Hepatocyte (in vitro differentiated cells): ENCODE measurements at regions not wholly inside any gene's neighbourhood (a gene's known extent, or its start where the extent isn't known, plus 50 kb on each side); places are given as distances from the start of the nearest gene placed in this dataset.

Source experiments
- DNase-seq: peaks from one replicate; pipeline ENCODE4 v3.0.0-alpha.2; 2016; ENCODE audit warnings: low spot score
- H2AFZ ChIP-seq: fragments of 200-600 bp; sonication (generic); 2 replicates; pipeline ENCODE4 v1.6.0; 2016; ENCODE audit warnings: antibody characterized with exemption, mild to moderate bottlenecking
- H3K27ac ChIP-seq: fragments of 200-600 bp; sonication (generic); 2 replicates; pipeline ENCODE4 v1.5.1; 2016; ENCODE audit warnings: mild to moderate bottlenecking
- H3K27me3 ChIP-seq: fragments of 200-600 bp; sonication (generic); 2 replicates; pipeline ENCODE4 v1.6.1; 2016
- H3K36me3 ChIP-seq: fragments of 200-600 bp; sonication (generic); replicated peaks from 2 replicates; pipeline ENCODE4 v1.5.1; 2016; ENCODE audit warnings: low read depth; ENCODE audit not compliant: insufficient read depth
- H3K4me1 ChIP-seq: fragments of 200-600 bp; sonication (generic); 2 replicates; pipeline ENCODE4 v1.5.1; 2016; ENCODE audit warnings: mild to moderate bottlenecking, moderate library complexity; ENCODE audit not compliant: insufficient read depth
- H3K4me2 ChIP-seq: fragments of 200-600 bp; sonication (generic); 2 replicates; pipeline ENCODE4 v1.6.0; 2016
- H3K4me3 ChIP-seq: fragments of 200-600 bp; sonication (generic); 2 replicates; pipeline ENCODE4 v1.5.1; 2016; ENCODE audit warnings: mild to moderate bottlenecking
- H3K79me2 ChIP-seq: fragments of 200-600 bp; sonication (generic); 2 replicates; pipeline ENCODE4 v1.6.0; 2017; ENCODE audit warnings: mild to moderate bottlenecking
- H3K9me2 ChIP-seq: fragments of 200-600 bp; sonication (generic); replicated peaks from 2 replicates; pipeline ENCODE4 v1.6.0; 2017; ENCODE audit warnings: mild to moderate bottlenecking; ENCODE audit not compliant: insufficient read depth
- H3K9me3 ChIP-seq: fragments of 200-600 bp; sonication (generic); 2 replicates; pipeline ENCODE4 v1.5.1; 2016; ENCODE audit warnings: low read depth, mild to moderate bottlenecking
- H4K20me1 ChIP-seq: fragments of 200-600 bp; sonication (generic); 2 replicates; pipeline ENCODE4 v1.6.0; 2016; ENCODE audit warnings: mild to moderate bottlenecking; ENCODE audit not compliant: insufficient read depth, poor library complexity, severe bottlenecking
- EZH2 ChIP-seq: fragments of 200-600 bp; sonication (generic); IDR thresholded peaks from 2 replicates; pipeline ENCODE4 v1.6.1; 2016; ENCODE audit warnings: antibody characterized with exemption, mild to moderate bottlenecking, borderline replicate concordance
- EZH2phosphoT487 ChIP-seq: fragments of 200-600 bp; sonication (generic); IDR thresholded peaks from one replicate; pipeline ENCODE4 v1.6.1; 2018; ENCODE audit warnings: antibody characterized with exemption, mild to moderate bottlenecking, low read depth, moderate library complexity; ENCODE audit not compliant: unreplicated experiment, severe bottlenecking
- WGBS: methylation state at CpG from one replicate; pipeline ENCODE4 v1.1.6; 2016; ENCODE audit warnings: low lambda C conversion rate; ENCODE audit errors: missing lambda C conversion rate; 5-methylcytosine and 5-hydroxymethylcytosine counted together
- TF ChIP-seq, protein P1 (sequence below): fragments of 200-600 bp; sonication (generic); IDR thresholded peaks from 2 replicates; pipeline ENCODE4 v1.5.1; 2016; ENCODE audit warnings: antibody characterized with exemption, mild to moderate bottlenecking; ENCODE audit not compliant: poor library complexity

DNA sequence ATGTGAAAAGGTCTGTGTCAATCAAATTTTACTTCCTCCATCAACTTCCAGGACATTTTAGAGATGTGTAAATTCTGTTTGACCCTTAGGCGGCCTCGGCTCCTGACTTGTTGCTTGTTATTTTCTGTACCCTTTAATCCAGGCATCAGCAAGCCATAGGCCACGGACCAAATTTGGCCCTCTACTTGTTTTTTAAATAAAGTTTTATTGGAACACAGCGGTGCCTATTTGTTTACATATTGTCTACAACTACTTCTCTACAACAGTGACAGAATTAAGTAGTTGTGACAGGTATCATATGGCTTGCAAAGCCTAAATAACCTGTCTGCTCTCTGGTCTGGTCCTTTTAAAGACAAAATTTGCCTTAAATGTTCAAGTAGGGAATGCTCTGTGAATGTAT lies 132.1 kb downstream of the AACS start:
- Histone ChIP-seq H3K79me2 (no peaks in the 10 kb centered on the region), H3K4me2 (no peak overlapping the region), H3K27me3 (peaks cover 25% of the 10 kb centered on the region), H3K4me1 (no peaks in the 10 kb centered on the region), H3K27ac (no peak overlapping the region), H2AFZ (no peak overlapping the region), H3K4me3 (no peak overlapping the region), H4K20me1 (no peaks in the 10 kb centered on the region), H3K9me2 (no peaks in the 10 kb centered on the region), H3K9me3 (no peaks in the 10 kb centered on the region), H3K36me3 (no peaks in the 10 kb centered on the region)
- TF ChIP-seq, protein P1, sequence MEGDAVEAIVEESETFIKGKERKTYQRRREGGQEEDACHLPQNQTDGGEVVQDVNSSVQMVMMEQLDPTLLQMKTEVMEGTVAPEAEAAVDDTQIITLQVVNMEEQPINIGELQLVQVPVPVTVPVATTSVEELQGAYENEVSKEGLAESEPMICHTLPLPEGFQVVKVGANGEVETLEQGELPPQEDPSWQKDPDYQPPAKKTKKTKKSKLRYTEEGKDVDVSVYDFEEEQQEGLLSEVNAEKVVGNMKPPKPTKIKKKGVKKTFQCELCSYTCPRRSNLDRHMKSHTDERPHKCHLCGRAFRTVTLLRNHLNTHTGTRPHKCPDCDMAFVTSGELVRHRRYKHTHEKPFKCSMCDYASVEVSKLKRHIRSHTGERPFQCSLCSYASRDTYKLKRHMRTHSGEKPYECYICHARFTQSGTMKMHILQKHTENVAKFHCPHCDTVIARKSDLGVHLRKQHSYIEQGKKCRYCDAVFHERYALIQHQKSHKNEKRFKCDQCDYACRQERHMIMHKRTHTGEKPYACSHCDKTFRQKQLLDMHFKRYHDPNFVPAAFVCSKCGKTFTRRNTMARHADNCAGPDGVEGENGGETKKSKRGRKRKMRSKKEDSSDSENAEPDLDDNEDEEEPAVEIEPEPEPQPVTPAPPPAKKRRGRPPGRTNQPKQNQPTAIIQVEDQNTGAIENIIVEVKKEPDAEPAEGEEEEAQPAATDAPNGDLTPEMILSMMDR, result no peak
- TF ChIP-seq EZH2, result no peak
- no peak for TF ChIP-seq EZH2phosphoT487
- DNase-seq, result no peak
- 83% methylated on average over 4 of the region's 4 CpGs for WGBS

DNA sequence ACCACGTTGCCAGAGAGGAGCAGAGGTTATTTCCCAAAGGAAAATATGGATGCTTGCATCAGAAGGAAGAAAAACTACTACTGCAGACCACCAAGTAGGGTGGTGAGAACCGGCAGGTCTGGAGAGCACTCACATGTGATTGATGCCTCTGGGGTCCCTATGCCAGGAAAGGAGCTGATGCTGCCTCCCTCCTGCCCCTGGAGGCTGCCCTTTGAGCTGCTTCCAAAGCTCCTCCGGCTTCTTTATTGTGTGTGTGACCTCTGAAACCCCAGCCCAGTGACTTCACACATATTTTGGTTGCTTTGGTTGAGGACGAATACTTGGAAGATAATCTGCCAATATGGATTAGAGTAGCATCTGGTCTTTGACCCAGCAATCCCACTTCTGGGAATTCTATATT lies 133.4 kb downstream of the AACS start:
- Histone ChIP-seq H3K9me2 (no peaks in the 10 kb centered on the region), H2AFZ (no peak overlapping the region), H3K4me2 (no peak overlapping the region), H3K79me2 (no peaks in the 10 kb centered on the region), H3K36me3 (no peaks in the 10 kb centered on the region), H3K9me3 (no peaks in the 10 kb centered on the region), H4K20me1 (no peaks in the 10 kb centered on the region), H3K4me1 (no peaks in the 10 kb centered on the region), H3K27ac (no peak overlapping the region), H3K27me3 (peaks cover 15% of the 10 kb centered on the region), H3K4me3 (no peak overlapping the region)
- WGBS, result 49% methylated on average over 4 of the region's 4 CpGs
- no peak for DNase-seq
- TF ChIP-seq EZH2 (no peak), EZH2phosphoT487 (no peak)
- TF ChIP-seq, protein P1, result no peak

DNA sequence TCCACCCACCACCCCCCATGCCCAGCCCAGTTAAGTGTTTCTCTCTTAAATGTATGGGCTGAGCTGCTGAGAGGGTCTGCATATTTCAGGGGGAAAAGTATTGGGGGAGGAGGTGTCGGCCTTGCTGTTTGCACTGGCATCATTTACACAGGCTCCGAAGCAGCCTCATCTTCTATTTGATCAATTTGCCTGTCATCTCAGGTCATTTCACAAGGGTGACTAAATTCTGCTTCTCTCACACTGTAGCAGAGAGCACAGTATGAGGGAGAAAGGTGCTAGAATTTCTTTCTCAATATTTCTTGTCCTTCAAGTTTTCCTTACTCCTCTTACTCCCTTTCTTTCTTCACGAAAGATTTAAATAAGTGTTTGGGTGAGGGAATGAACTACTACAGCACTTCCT lies 135.9 kb downstream of the AACS start:
- no peak for TF ChIP-seq EZH2
- Histone ChIP-seq H3K4me2 (no peak overlapping the region), H4K20me1 (no peaks in the 10 kb centered on the region), H3K9me3 (no peaks in the 10 kb centered on the region), H3K79me2 (no peaks in the 10 kb centered on the region), H3K36me3 (no peaks in the 10 kb centered on the region), H3K27me3 (peaks cover 12% of the 10 kb centered on the region), H3K27ac (no peak overlapping the region), H3K9me2 (no peaks in the 10 kb centered on the region), H3K4me3 (no peak overlapping the region), H2AFZ (no peak overlapping the region), H3K4me1 (no peaks in the 10 kb centered on the region)
- DNase-seq, result no peak
- 85% methylated on average over 3 of the region's 3 CpGs for WGBS

DNA sequence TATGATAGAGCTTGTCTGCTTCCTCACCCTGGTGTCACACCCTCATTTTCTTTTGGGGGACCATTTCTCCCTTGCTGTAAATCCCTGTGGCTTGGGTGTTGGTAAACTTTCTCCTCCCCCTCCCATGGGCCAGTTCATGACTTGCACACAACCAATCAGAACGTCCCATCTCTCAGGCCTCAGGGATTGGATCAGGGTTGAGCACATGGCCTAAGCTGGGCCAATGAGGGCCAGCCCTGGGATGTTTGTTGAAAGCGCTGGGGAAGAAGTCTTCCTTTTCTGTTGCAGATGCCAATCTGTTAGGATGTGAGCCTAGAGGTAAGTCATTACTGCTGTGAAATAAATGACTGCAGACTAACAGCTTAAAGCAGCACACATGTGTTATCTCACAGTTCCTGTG lies 136.7 kb downstream of the AACS start:
- Histone ChIP-seq H3K4me2 (no peak overlapping the region), H3K27me3 (peaks cover 18% of the 10 kb centered on the region), H3K36me3 (no peaks in the 10 kb centered on the region), H2AFZ (no peak overlapping the region), H4K20me1 (no peaks in the 10 kb centered on the region), H3K9me3 (no peaks in the 10 kb centered on the region), H3K79me2 (no peaks in the 10 kb centered on the region), H3K27ac (no peak overlapping the region), H3K9me2 (no peaks in the 10 kb centered on the region), H3K4me3 (no peak overlapping the region), H3K4me1 (no peaks in the 10 kb centered on the region)
- WGBS, result 85% methylated on average over 2 of the region's 2 CpGs
- TF ChIP-seq EZH2 (no peak), EZH2phosphoT487 (no peak)
- TF ChIP-seq, protein P1, result no peak
- DNase-seq, result no peak
